ENCODE measurements at regions not wholly inside any gene's neighbourhood (a gene's known extent, or its start where the extent isn't known, plus 50 kb on each side); places are given as distances from the start of the nearest gene placed in this dataset.

- TF ChIP-seq, protein P1, sequence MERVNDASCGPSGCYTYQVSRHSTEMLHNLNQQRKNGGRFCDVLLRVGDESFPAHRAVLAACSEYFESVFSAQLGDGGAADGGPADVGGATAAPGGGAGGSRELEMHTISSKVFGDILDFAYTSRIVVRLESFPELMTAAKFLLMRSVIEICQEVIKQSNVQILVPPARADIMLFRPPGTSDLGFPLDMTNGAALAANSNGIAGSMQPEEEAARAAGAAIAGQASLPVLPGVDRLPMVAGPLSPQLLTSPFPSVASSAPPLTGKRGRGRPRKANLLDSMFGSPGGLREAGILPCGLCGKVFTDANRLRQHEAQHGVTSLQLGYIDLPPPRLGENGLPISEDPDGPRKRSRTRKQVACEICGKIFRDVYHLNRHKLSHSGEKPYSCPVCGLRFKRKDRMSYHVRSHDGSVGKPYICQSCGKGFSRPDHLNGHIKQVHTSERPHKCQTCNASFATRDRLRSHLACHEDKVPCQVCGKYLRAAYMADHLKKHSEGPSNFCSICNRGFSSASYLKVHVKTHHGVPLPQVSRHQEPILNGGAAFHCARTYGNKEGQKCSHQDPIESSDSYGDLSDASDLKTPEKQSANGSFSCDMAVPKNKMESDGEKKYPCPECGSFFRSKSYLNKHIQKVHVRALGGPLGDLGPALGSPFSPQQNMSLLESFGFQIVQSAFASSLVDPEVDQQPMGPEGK (CRISPR knock-in tag; IDR thresholded peaks at IDR 0.05; ENCODE audit: borderline replicate concordance), result no peak
- TF ChIP-seq ZFP3 (CRISPR knock-in tag; IDR thresholded peaks at IDR 0.05) (no peak), TSHZ2 (CRISPR knock-in tag; IDR thresholded peaks at IDR 0.05) (no peak), ESRRG (CRISPR knock-in tag; IDR thresholded peaks at IDR 0.05) (no peak), CREB5 (CRISPR knock-in tag; IDR thresholded peaks at IDR 0.05; ENCODE audit: low read depth) (no peak), ARNTL (CRISPR knock-in tag; IDR thresholded peaks at IDR 0.05; ENCODE audit: borderline replicate concordance, low read depth) (no peak), ZC3H10 (CRISPR knock-in tag; IDR thresholded peaks at IDR 0.05) (no peak)
Measured at GRCh38 chr3:163577271-163577670, 1501.0 kb downstream of the SI start.
